Activated CD8-positive, alpha-beta memory T cell treated with anti-CD3 and anti-CD28 coated beads, Interleukin-2, amount 50 U/mL, for 48 hours (primary cell): ENCODE measurements at regions not wholly inside any gene's neighbourhood (a gene's known extent, or its start where the extent isn't known, plus 50 kb on each side); places are given as distances from the start of the nearest gene placed in this dataset.

Experiments used
- DNase-seq: peaks from one replicate; pipeline ENCODE4 v3.0.0-alpha.2; 2020

- DNase-seq: no peak
These were observed 50.1 kb upstream of the KCNJ15 start for GRCh38 chr21:38206646-38207045.
